ENCODE measurements at regions not wholly inside any gene's neighbourhood (a gene's known extent, or its start where the extent isn't known, plus 50 kb on each side); places are given as distances from the start of the nearest gene placed in this dataset.
"Not testable (repeated sequence)": the region's sequence is repeated elsewhere in the genome, so short reads cannot be mapped to it uniquely, and the experiment has no call there.

GRCh38 chr16:16570874-16571273 lies 191.9 kb downstream of the NPIPA7 start:
- H3K36me3 Mint-ChIP-seq (ENCODE audit: low read depth); H3K9me3 Mint-ChIP-seq; H3K4me3 Mint-ChIP-seq; H3K27ac Mint-ChIP-seq; DNase-seq; H3K4me1 Mint-ChIP-seq (ENCODE audit: low read depth); CTCF ChIA-PET; H3K27me3 Mint-ChIP-seq (ENCODE audit: low read depth); intact Hi-C loops (cut with micrococcal nuclease): not testable (repeated sequence)

GRCh38 chr16:16572130-16572774 lies 193.3 kb downstream of the NPIPA7 start:
- H3K9me3 Mint-ChIP-seq; H3K36me3 Mint-ChIP-seq (ENCODE audit: low read depth); H3K4me1 Mint-ChIP-seq (ENCODE audit: low read depth); H3K4me3 Mint-ChIP-seq; intact Hi-C loops (cut with micrococcal nuclease); DNase-seq; CTCF ChIA-PET; H3K27me3 Mint-ChIP-seq (ENCODE audit: low read depth); H3K27ac Mint-ChIP-seq: not testable (repeated sequence)

- H3K27ac Mint-ChIP-seq; H3K4me1 Mint-ChIP-seq (ENCODE audit: low read depth); H3K4me3 Mint-ChIP-seq; intact Hi-C loops (cut with micrococcal nuclease); H3K9me3 Mint-ChIP-seq; DNase-seq; H3K27me3 Mint-ChIP-seq (ENCODE audit: low read depth); H3K36me3 Mint-ChIP-seq (ENCODE audit: low read depth); CTCF ChIA-PET: not testable (repeated sequence)
Observed at GRCh38 chr16:16577062-16577461, 198.1 kb downstream of the NPIPA7 start.

GRCh38 chr16:16578701-16579100 lies 199.8 kb downstream of the NPIPA7 start:
- intact Hi-C loops (cut with micrococcal nuclease), result no loop called here
- DNase-seq, result no peak
- Mint-ChIP-seq H3K9me3 (peaks cover 3% of the 10 kb centered on the region), H3K27ac (no peak overlapping the region), H3K4me3 (no peak overlapping the region), H3K4me1 (ENCODE audit: low read depth) (no peaks in the 10 kb centered on the region), H3K36me3 (ENCODE audit: low read depth) (no peaks in the 10 kb centered on the region), H3K27me3 (ENCODE audit: low read depth) (peaks cover 2% of the 10 kb centered on the region)
- CTCF ChIA-PET, result no interaction called here

GRCh38 chr16:16582916-16583315 lies 204.0 kb downstream of the NPIPA7 start:
- intact Hi-C loops (cut with micrococcal nuclease); H3K27ac Mint-ChIP-seq; CTCF ChIA-PET; H3K36me3 Mint-ChIP-seq (ENCODE audit: low read depth); H3K4me3 Mint-ChIP-seq; H3K9me3 Mint-ChIP-seq; DNase-seq; H3K27me3 Mint-ChIP-seq (ENCODE audit: low read depth); H3K4me1 Mint-ChIP-seq (ENCODE audit: low read depth): not testable (repeated sequence)

- H3K27ac Mint-ChIP-seq; intact Hi-C loops (cut with micrococcal nuclease); CTCF ChIA-PET: not testable (repeated sequence)
Observed at GRCh38 chr16:16586073-16586651, 207.2 kb downstream of the NPIPA7 start.

GRCh38 chr16:16586969-16587368 lies 208.0 kb downstream of the NPIPA7 start:
- H3K27ac Mint-ChIP-seq; H3K9me3 Mint-ChIP-seq; DNase-seq; CTCF ChIA-PET; H3K27me3 Mint-ChIP-seq (ENCODE audit: low read depth); H3K4me3 Mint-ChIP-seq; H3K4me1 Mint-ChIP-seq (ENCODE audit: low read depth); H3K36me3 Mint-ChIP-seq (ENCODE audit: low read depth); intact Hi-C loops (cut with micrococcal nuclease): not testable (repeated sequence)

More at GRCh38 chr16:16586073-16586651, 207.2 kb downstream of the NPIPA7 start:
- not testable (repeated sequence) for H3K36me3 Mint-ChIP-seq (ENCODE audit: low read depth); H3K4me3 Mint-ChIP-seq; H3K9me3 Mint-ChIP-seq; H3K4me1 Mint-ChIP-seq (ENCODE audit: low read depth); H3K27me3 Mint-ChIP-seq (ENCODE audit: low read depth); DNase-seq

- H3K4me1 Mint-ChIP-seq (ENCODE audit: low read depth); H3K4me3 Mint-ChIP-seq; H3K27ac Mint-ChIP-seq; DNase-seq; H3K36me3 Mint-ChIP-seq (ENCODE audit: low read depth); H3K9me3 Mint-ChIP-seq; intact Hi-C loops (cut with micrococcal nuclease); H3K27me3 Mint-ChIP-seq (ENCODE audit: low read depth); CTCF ChIA-PET: not testable (repeated sequence)
Observed at GRCh38 chr16:16588436-16588835, 209.5 kb downstream of the NPIPA7 start.

- H3K9me3 Mint-ChIP-seq; H3K4me3 Mint-ChIP-seq; DNase-seq; H3K36me3 Mint-ChIP-seq (ENCODE audit: low read depth); H3K27me3 Mint-ChIP-seq (ENCODE audit: low read depth); H3K4me1 Mint-ChIP-seq (ENCODE audit: low read depth); CTCF ChIA-PET; H3K27ac Mint-ChIP-seq; intact Hi-C loops (cut with micrococcal nuclease): not testable (repeated sequence)
Observed at GRCh38 chr16:16590654-16591318, 211.8 kb downstream of the NPIPA7 start.

GRCh38 chr16:16593156-16593863 lies 214.4 kb downstream of the NPIPA7 start:
- H3K9me3 Mint-ChIP-seq; H3K4me3 Mint-ChIP-seq; H3K36me3 Mint-ChIP-seq (ENCODE audit: low read depth); H3K27ac Mint-ChIP-seq; H3K4me1 Mint-ChIP-seq (ENCODE audit: low read depth); H3K27me3 Mint-ChIP-seq (ENCODE audit: low read depth); CTCF ChIA-PET; intact Hi-C loops (cut with micrococcal nuclease): not testable (repeated sequence)
- peak; percentile 66 for DNase-seq

- H3K9me3 Mint-ChIP-seq; H3K4me3 Mint-ChIP-seq; H3K27me3 Mint-ChIP-seq (ENCODE audit: low read depth); H3K27ac Mint-ChIP-seq; H3K4me1 Mint-ChIP-seq (ENCODE audit: low read depth); DNase-seq; intact Hi-C loops (cut with micrococcal nuclease); H3K36me3 Mint-ChIP-seq (ENCODE audit: low read depth): not testable (repeated sequence)
- CTCF ChIA-PET, result interaction anchor here (0.6 kb wide), 1 partner anchor 985 kb away, joined by 3 read pairs; no protein-coding TSS in a partner anchor
Observed at GRCh38 chr16:16595029-16595718, 216.2 kb downstream of the NPIPA7 start.

- H3K36me3 Mint-ChIP-seq (ENCODE audit: low read depth); H3K4me1 Mint-ChIP-seq (ENCODE audit: low read depth); H3K27me3 Mint-ChIP-seq (ENCODE audit: low read depth); H3K27ac Mint-ChIP-seq; H3K4me3 Mint-ChIP-seq; H3K9me3 Mint-ChIP-seq; CTCF ChIA-PET; intact Hi-C loops (cut with micrococcal nuclease); DNase-seq: not testable (repeated sequence)
Observed at GRCh38 chr16:16601239-16601638, 222.3 kb downstream of the NPIPA7 start.
